ENCODE measurements at regions not wholly inside any gene's neighbourhood (a gene's known extent, or its start where the extent isn't known, plus 50 kb on each side); places are given as distances from the start of the nearest gene placed in this dataset.

DNA sequence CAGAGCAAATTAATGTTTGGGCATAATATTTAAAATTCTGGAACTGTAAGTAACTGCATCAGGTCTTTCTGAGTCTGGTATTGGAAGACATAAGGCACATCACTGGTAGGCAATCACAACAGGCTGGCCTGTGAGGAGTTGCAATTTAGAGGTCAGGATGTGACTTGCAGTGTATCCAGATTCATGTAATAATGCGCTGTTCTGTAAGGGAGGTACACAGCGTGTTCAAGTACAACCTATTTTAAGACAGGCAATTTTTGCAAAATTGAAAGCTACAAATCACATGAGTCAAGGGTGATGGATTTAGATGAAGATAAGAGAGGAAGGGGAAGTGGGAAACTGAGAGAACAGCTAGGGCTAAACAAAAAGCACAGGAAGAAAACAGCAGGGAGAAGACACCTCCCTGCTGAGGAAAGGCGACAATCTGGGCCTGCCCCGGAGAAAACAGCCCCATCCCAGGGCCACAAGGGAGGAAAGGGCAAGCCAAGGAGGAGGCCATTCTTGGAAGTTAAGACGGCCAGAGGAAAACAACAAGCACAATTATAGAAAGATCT, 138.1 kb downstream of the LACC1 start:
- Histone ChIP-seq H3K56ac (ENCODE audit: insufficient read length, low read depth, low read length) (no peak overlapping the region), H3K9ac (ENCODE audit: extremely low read depth, insufficient read length, low read length) (no peak overlapping the region), H4K20me1 (ENCODE audit: control insufficient read depth, insufficient read depth, insufficient read length) (no peaks in the 10 kb centered on the region), H3K18ac (ENCODE audit: insufficient read length, low read depth, low read length) (no peak overlapping the region), H3K14ac (ENCODE audit: insufficient read depth, low read length) (no peak overlapping the region), H4K5ac (ENCODE audit: insufficient read length, low read depth, low read length) (no peak overlapping the region), H3K9me3 (ENCODE audit: control insufficient read depth, low read depth, low read length) (no peaks in the 10 kb centered on the region), H3K4ac (ENCODE audit: low read depth, low read length) (no peak overlapping the region), H2AFZ (ENCODE audit: low read length) (no peak overlapping the region), H4K8ac (replicated peaks; ENCODE audit: insufficient read length, low read depth, low read length) (no peak overlapping the region), H3K23ac (ENCODE audit: insufficient read length, low read depth, low read length) (no peak overlapping the region), H4K91ac (ENCODE audit: insufficient read length, low read depth, low read length) (no peak overlapping the region), H2BK5ac (ENCODE audit: insufficient read length, low read length) (no peak overlapping the region), H3K27ac (ENCODE audit: insufficient read length, low read depth, low read length) (no peak overlapping the region), H3T11ph (ENCODE audit: low read length) (no peak overlapping the region), H3K4me1 (ENCODE audit: insufficient read depth, low read length) (no peaks in the 10 kb centered on the region), H2BK15ac (ENCODE audit: low read depth, low read length) (no peak overlapping the region), H2AK5ac (ENCODE audit: insufficient read length, low read length) (no peak overlapping the region), H3K4me2 (ENCODE audit: insufficient read depth, insufficient read length, low read length) (no peak overlapping the region), H3K79me1 (ENCODE audit: insufficient read depth, low read depth, low read length, poor library complexity, severe bottlenecking) (no peaks in the 10 kb centered on the region), H3K27me3 (ENCODE audit: insufficient read depth, low read length) (no peaks in the 10 kb centered on the region), H3K79me2 (ENCODE audit: insufficient read depth, low read length) (no peaks in the 10 kb centered on the region), H2BK20ac (ENCODE audit: low read depth, low read length, poor library complexity, severe bottlenecking) (no peak overlapping the region), H3K23me2 (ENCODE audit: insufficient read length, low read depth, low read length, poor library complexity, severe bottlenecking) (no peaks in the 10 kb centered on the region), H2BK120ac (ENCODE audit: low read depth, low read length, poor library complexity, severe bottlenecking) (no peak overlapping the region), H2BK12ac (ENCODE audit: insufficient read length, low read depth, low read length) (no peak overlapping the region)
- TF ChIP-seq, protein P1, sequence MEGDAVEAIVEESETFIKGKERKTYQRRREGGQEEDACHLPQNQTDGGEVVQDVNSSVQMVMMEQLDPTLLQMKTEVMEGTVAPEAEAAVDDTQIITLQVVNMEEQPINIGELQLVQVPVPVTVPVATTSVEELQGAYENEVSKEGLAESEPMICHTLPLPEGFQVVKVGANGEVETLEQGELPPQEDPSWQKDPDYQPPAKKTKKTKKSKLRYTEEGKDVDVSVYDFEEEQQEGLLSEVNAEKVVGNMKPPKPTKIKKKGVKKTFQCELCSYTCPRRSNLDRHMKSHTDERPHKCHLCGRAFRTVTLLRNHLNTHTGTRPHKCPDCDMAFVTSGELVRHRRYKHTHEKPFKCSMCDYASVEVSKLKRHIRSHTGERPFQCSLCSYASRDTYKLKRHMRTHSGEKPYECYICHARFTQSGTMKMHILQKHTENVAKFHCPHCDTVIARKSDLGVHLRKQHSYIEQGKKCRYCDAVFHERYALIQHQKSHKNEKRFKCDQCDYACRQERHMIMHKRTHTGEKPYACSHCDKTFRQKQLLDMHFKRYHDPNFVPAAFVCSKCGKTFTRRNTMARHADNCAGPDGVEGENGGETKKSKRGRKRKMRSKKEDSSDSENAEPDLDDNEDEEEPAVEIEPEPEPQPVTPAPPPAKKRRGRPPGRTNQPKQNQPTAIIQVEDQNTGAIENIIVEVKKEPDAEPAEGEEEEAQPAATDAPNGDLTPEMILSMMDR (conservative IDR thresholded peaks at IDR 0.05) = no peak
- Mint-ChIP-seq H3K27ac (no peak overlapping the region), H3K9me3 (no peaks in the 10 kb centered on the region), H3K27me3 (ENCODE audit: low read depth) (no peaks in the 10 kb centered on the region), H3K36me3 (ENCODE audit: insufficient read depth in 1 of 3, low read depth in 3 of 3) (no peaks in the 10 kb centered on the region; a peak in 1 of 7 replicates), H3K4me3 (no peak overlapping the region), H3K4me1 (peaks cover 5 to 7% of the 10 kb centered on the region in 2 experiments; a peak in 3 of 4 replicates)
- no CpG with 5 or more reads among the region's 5 CpGs for WGBS (ENCODE audit: extremely low coverage, insufficient read length, low lambda C conversion rate)
- no peak for DNase-seq

Data from H9 (cell line).